B cell (primary cell): ENCODE measurements at regions not wholly inside any gene's neighbourhood (a gene's known extent, or its start where the extent isn't known, plus 50 kb on each side); places are given as distances from the start of the nearest gene placed in this dataset.

Source experiments
- ATAC-seq: fragments of 200-7000 bp; cut with Tn5 transposase; one replicate; pipeline ENCODE4 v1.10.0; 2021; ENCODE audit warnings: low read depth, mild to moderate bottlenecking, moderate number of reproducible peaks, moderate library complexity
- CTCF ChIA-PET: fragments of 350-600 bp; sonication (Branson Sonifier 250); formaldehyde crosslinking; loops from one replicate; lab custom pipeline; 2021; ENCODE audit warnings: antibody characterized with exemption, inconsistent platforms; lab: Charles Lee
- POLR2A ChIA-PET: fragments of 350-600 bp; sonication (Branson Sonifier 250); formaldehyde crosslinking; loops from one replicate; lab custom pipeline; 2021; ENCODE audit warnings: antibody characterized with exemption; lab: Charles Lee
- DNase-seq: peaks from one replicate; pipeline ENCODE4 v3.0.0; 2013
- H2AFZ ChIP-seq: 2 replicates; pipeline ENCODE4 v1.6.1; 2012; ENCODE audit warnings: mild to moderate bottlenecking, low read depth, low read length; ENCODE audit not compliant: insufficient read depth, poor library complexity, severe bottlenecking
- H3K27ac ChIP-seq, 2 donors: 1 replicate in 1 of 2; 2 replicates in 1 of 2; pipeline ENCODE4 v1.5.1; 2012 to 2013; ENCODE audit warnings: low read length in 2 of 2, mild to moderate bottlenecking in 2 of 2, moderate library complexity in 1 of 2
- H3K27me3 ChIP-seq, 4 experiments: fragments of 200-600 bp in 1 of 4; sonication (generic) in 1 of 4; replicated peaks in 1 of 4; 1 replicate in 2 of 4; 2 replicates in 2 of 4; pipeline versions ENCODE4 v1.6.1 to v1.7.0; 2013 to 2016; ENCODE audit warnings: low read length in 3 of 4, mild to moderate bottlenecking in 2 of 4, mixed read lengths in 1 of 4, moderate library complexity in 1 of 4; ENCODE audit not compliant: insufficient read depth in 4 of 4, control insufficient read depth in 3 of 4; ENCODE audit errors: control extremely low read depth in 1 of 4
- H3K36me3 ChIP-seq, 2 experiments: replicated peaks in 1 of 2; 1 replicate in 1 of 2; 2 replicates in 1 of 2; pipeline versions ENCODE4 v1.6.1 to v1.7.1; 2013; ENCODE audit warnings: low read length in 1 of 2; ENCODE audit not compliant: insufficient read depth in 2 of 2, control insufficient read depth in 1 of 2; ENCODE audit errors: control extremely low read depth in 1 of 2, extremely low read depth in 1 of 2
- H3K4me1 ChIP-seq, 2 donors: fragments of 200-600 bp in 1 of 2; sonication (generic) in 1 of 2; 1 replicate in 1 of 2; 2 replicates in 1 of 2; pipeline versions ENCODE4 v1.5.1 to v1.6.1; 2013 to 2017; ENCODE audit warnings: low read length in 2 of 2; ENCODE audit not compliant: control insufficient read depth in 2 of 2, insufficient read depth in 2 of 2
- H3K4me2 ChIP-seq: replicated peaks from 2 replicates; pipeline ENCODE3; 2012; ENCODE audit warnings: mild to moderate bottlenecking, low read depth, low read length; ENCODE audit not compliant: poor library complexity, severe bottlenecking
- H3K4me3 ChIP-seq, 5 experiments: fragments of 200-600 bp in 1 of 5; sonication (generic) in 1 of 5; 1 replicate in 3 of 5; 2 replicates in 2 of 5; pipeline versions ENCODE4 v1.5.1 to v1.7.0; 2011 to 2016; ENCODE audit warnings: low read length in 4 of 5, mild to moderate bottlenecking in 4 of 5, low read depth in 2 of 5, control low read depth in 1 of 5, moderate library complexity in 1 of 5; ENCODE audit not compliant: insufficient read depth in 1 of 5; ENCODE audit errors: control extremely low read depth in 1 of 5, extremely low read depth in 1 of 5
- H3K79me2 ChIP-seq: fragments of 200-600 bp; sonication (generic); one replicate; pipeline ENCODE4 v1.6.0; 2016; ENCODE audit warnings: low read length; ENCODE audit not compliant: control insufficient read depth, insufficient read depth
- H3K9ac ChIP-seq: fragments of 200-600 bp; sonication (generic); 2 replicates; pipeline ENCODE4 v1.6.1; 2017; ENCODE audit warnings: mild to moderate bottlenecking, low read length, moderate library complexity
- H3K9me3 ChIP-seq, 3 donors: one replicate each; pipeline versions ENCODE4 v1.6.1 to v1.7.1; 2013; ENCODE audit warnings: low read length in 2 of 3; ENCODE audit not compliant: control insufficient read depth in 2 of 3, insufficient read depth in 1 of 3; ENCODE audit errors: control extremely low read depth in 1 of 3
- H4K20me1 ChIP-seq: 2 replicates; pipeline ENCODE4 v1.6.0; 2012; ENCODE audit warnings: mild to moderate bottlenecking, low read length; ENCODE audit not compliant: insufficient read depth, control insufficient read depth, poor library complexity, severe bottlenecking
- H3K27ac Mint-ChIP-seq: one replicate; pipeline ENCODE4 v1.8.0; 2021; ENCODE audit warnings: mixed read lengths
- H3K27me3 Mint-ChIP-seq: one replicate; pipeline ENCODE4 v1.8.0; 2021; ENCODE audit warnings: mixed read lengths
- H3K4me1 Mint-ChIP-seq: one replicate; pipeline ENCODE4 v1.8.0; 2021; ENCODE audit warnings: mixed read lengths
- H3K4me3 Mint-ChIP-seq: one replicate; pipeline ENCODE4 v1.8.0; 2021; ENCODE audit warnings: mixed read lengths
- H3K9me3 Mint-ChIP-seq: one replicate; pipeline ENCODE4 v1.8.0; 2022; ENCODE audit warnings: mixed read lengths; ENCODE audit not compliant: insufficient read depth
- CTCF ChIP-seq: fragments of 200-600 bp; IDR thresholded peaks from one replicate; pipeline ENCODE4 v1.8.0; 2022; ENCODE audit warnings: antibody characterized with exemption, mild to moderate bottlenecking
- EZH2 ChIP-seq: IDR thresholded peaks from 2 replicates; pipeline ENCODE4 v1.6.1; 2012; ENCODE audit warnings: borderline replicate concordance, low read depth, mild to moderate bottlenecking, moderate library complexity, low read length; ENCODE audit not compliant: insufficient read depth, poor library complexity, severe bottlenecking
- WGBS: methylation state at CpG from one replicate; pipeline ENCODE4 v1.1.5; 2013; ENCODE audit warnings: missing lambda C conversion rate; ENCODE audit not compliant: insufficient coverage; 5-methylcytosine and 5-hydroxymethylcytosine counted together
- intact Hi-C: fragments of 100-400 bp; cut with micrococcal nuclease; formaldehyde crosslinking; loops from one replicate; pipeline ENCODE4 v1.10.0; 2022

GRCh38 chr18:67933271-67933670 is 416.8 kb upstream of the DSEL start:
- no CpG with 5 or more reads among the region's 1 CpG for WGBS
- Histone ChIP-seq H3K79me2 (no peaks in the 10 kb centered on the region), H3K4me3 (no peak overlapping the region), H3K4me1 (no peaks in the 10 kb centered on the region), H3K36me3 (no peaks in the 10 kb centered on the region), H2AFZ (no peak overlapping the region), H3K9ac (no peak overlapping the region), H3K4me2 (no peak overlapping the region), H3K27me3 (no peaks in the 10 kb centered on the region), H4K20me1 (no peaks in the 10 kb centered on the region), H3K9me3 (no peaks in the 10 kb centered on the region), H3K27ac (no peak overlapping the region)
- intact Hi-C loops: no loop called here
- Mint-ChIP-seq H3K4me1 (no peaks in the 10 kb centered on the region), H3K27ac (no peak overlapping the region), H3K27me3 (no peaks in the 10 kb centered on the region), H3K4me3 (no peak overlapping the region), H3K9me3 (peaks cover under 1% of the 10 kb centered on the region)
- ChIA-PET POLR2A (no interaction called here), CTCF (no interaction called here)
- no peak for ATAC-seq
- DNase-seq: no peak
- TF ChIP-seq CTCF: no peak
- TF ChIP-seq EZH2: no peak

GRCh38 chr18:67932271-67932670 is 415.8 kb upstream of the DSEL start:
- Mint-ChIP-seq H3K27me3 (no peaks in the 10 kb centered on the region), H3K9me3 (no peaks in the 10 kb centered on the region), H3K4me3 (no peak overlapping the region), H3K27ac (no peak overlapping the region), H3K4me1 (no peaks in the 10 kb centered on the region)
- no peak overlapping the region for H2AFZ ChIP-seq
- no peak overlapping the region for H3K9ac ChIP-seq
- no CpG with 5 or more reads among the region's 2 CpGs for WGBS
- H3K79me2 ChIP-seq: no peaks in the 10 kb centered on the region
- ChIA-PET POLR2A (no interaction called here), CTCF (no interaction called here)
- no peak overlapping the region for H3K4me3 ChIP-seq
- ATAC-seq (no peak), DNase-seq (no peak)
- H3K27me3 ChIP-seq: no peaks in the 10 kb centered on the region
- no peaks in the 10 kb centered on the region for H3K9me3 ChIP-seq
- H3K27ac ChIP-seq: no peak overlapping the region
- no peak overlapping the region for H3K4me2 ChIP-seq
- TF ChIP-seq CTCF (no peak), EZH2 (no peak)
- H4K20me1 ChIP-seq: no peaks in the 10 kb centered on the region
- H3K36me3 ChIP-seq: no peaks in the 10 kb centered on the region
- no peaks in the 10 kb centered on the region for H3K4me1 ChIP-seq
- intact Hi-C loops: no loop called here
